CD4-positive, alpha-beta T cell treated with Interleukin-6 at 100 ng/mL for 8 hours (primary cell): ENCODE measurements at regions not wholly inside any gene's neighbourhood (a gene's known extent, or its start where the extent isn't known, plus 50 kb on each side); places are given as distances from the start of the nearest gene placed in this dataset.

ENCODE experiments used
- DNase-seq: peaks from one replicate; pipeline ENCODE4 v3.0.0-alpha.2; 2020; ENCODE audit warnings: mixed read lengths, low spot score

DNA sequence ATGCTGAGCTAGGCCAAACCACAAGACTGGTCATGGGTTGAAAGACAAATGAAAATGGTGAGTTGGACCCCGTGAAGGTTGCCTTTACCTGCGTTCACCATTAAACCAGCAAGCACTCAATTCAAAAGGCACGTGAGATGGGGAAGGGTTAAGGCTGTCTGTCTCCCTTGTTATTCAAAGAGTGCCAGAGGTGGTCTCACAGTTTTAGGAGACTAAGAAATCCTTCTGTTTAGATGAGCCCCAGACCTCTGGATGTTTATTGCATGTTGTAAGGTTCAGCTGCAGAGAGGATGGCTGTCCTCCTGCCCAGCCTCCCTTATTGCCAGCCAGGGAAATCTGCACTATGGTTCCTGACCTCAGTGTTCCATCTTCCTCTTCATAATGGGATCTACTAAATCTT, 498.0 kb upstream of the CELF2 start:
- DNase-seq: no peak

GRCh38 chr10:10520491-10521385, 496.9 kb upstream of the CELF2 start:
- no peak for DNase-seq

DNA sequence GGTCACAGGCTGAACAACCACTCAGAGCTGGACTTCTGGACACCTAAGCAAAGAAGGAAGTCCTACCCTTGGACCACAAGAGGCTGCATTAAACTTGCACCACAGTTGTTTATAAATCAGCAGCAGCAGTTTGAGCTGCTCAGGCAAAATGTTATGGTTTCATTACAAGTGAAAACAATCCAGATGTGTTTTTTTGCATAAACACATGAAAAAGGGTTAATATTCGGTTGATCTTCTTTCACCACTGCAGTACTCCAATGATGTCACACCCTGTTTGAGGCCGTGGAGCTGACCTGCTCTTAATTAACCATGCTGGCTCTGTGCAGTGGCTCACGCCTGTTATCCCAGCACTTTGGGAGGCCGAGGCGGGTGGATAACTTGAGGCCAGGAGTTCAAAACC, 490.8 kb upstream of the CELF2 start:
- DNase-seq: no peak

DNA sequence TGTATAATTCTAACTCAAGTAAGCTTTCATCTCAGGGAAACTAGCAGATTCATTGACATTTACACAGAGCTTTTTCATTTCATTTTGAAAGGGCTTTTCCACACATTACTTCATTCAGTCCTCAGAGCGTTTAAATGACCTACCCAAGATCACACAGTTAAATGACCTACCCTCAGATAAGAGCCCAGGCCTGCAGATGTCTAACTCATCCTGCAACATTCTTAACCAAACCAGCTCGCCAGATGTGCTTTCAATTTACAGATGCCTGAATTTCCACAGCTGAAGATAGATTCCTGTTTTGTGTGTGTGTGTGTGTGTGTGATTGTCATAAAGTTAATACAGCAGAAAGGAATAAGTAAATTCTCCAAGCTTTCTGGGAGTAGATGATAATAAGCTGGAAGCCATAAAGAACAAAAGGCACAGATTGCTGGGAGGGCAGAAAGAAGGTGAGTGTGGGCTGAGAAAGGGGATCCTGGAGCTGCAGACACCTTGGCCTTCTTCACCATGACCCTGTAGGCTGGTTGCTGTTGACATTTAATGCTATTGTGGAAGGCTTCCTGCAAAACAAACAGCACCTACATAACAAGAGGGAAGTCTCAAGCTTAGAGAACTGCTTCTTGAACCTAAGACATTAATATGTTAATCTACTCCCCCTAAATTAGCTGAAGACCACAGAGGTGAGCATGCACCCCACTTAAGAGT, 489.7 kb upstream of the CELF2 start:
- DNase-seq: no peak

GRCh38 chr10:10528563-10528910, 489.1 kb upstream of the CELF2 start:
- no peak for DNase-seq

DNA sequence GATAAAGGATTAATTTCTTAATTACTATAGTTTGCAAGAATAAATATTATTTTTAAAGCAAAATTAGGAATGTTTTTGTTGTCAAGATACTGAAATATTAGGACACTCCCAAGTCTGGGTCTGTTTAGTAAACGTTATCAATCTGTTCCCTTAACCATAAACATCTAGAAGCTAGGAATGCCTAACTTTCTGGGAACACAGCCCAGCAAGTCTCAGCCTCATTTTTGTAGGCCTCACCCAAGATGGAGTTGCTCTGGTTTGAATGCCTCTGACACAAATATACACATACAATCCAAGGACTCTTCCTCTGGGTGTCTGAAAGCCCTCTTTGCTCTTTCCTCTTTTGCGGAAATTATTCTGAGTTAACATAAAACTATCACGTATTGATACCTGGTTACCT, 487.4 kb upstream of the CELF2 start:
- no peak for DNase-seq

- no peak for DNase-seq
Measured at GRCh38 chr10:10532236-10532635, 485.4 kb upstream of the CELF2 start.

DNA sequence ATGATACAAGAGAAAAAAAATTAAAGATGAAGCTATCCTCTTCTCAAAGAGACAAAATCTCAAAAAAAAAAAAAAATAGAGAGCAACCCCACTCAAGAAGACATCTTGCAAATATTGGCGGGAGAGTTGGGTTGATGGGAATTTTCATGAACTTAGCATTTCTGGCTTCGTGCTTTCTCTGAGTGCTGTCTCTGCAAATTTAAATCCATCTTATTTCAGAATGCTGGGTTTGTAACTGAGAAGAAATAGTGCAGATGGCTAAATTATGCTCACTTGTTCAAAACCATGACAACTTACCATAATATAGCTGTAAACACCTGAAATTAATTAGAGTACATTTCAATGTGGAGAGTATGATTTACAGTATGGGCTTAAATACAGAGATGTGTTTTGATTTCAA, 484.8 kb upstream of the CELF2 start:
- DNase-seq: no peak

DNA sequence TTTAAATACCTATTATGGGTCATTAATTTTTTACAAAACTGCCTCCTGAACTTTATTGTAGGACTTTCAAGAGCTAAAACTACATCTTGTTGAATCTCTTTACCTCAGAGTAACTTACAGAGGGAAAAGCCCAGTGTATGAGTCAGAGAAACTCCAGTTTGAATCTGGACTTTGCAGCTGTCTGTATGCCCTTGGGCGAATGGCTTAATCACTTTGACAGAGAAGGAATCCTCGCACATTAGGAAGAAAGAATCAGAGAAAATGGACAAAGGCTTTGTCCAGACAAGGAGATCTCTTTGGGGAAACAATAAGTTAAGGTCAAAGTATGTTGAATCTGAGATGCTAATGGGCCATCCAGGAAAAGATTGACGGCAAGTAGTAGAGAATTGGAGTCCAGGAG, 484.2 kb upstream of the CELF2 start:
- no peak for DNase-seq

- DNase-seq: no peak
Measured at GRCh38 chr10:10538326-10538725, 479.3 kb upstream of the CELF2 start.

- DNase-seq: no peak
Measured at GRCh38 chr10:10540398-10540797, 477.3 kb upstream of the CELF2 start.

GRCh38 chr10:10542477-10542876, 475.2 kb upstream of the CELF2 start:
- no peak for DNase-seq

DNA sequence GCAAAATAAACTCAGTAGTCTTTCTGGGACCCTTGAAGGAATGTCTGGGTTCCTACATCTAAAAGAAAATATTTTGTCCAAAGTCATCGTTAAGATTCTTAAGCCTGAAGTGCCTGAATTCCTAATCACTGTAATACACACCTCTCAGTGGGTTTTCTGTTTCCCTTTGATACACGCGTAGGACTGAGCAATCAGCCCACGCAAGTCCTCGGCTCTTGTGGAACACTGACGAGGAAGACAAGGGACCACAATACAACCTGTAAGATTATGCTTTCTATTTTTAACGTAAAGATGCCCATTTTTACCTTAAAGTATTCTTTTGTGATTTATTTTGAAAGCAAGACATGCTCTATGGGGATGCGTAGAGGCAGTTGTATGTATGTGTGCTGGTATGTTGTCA, 472.8 kb upstream of the CELF2 start:
- no peak for DNase-seq

DNA sequence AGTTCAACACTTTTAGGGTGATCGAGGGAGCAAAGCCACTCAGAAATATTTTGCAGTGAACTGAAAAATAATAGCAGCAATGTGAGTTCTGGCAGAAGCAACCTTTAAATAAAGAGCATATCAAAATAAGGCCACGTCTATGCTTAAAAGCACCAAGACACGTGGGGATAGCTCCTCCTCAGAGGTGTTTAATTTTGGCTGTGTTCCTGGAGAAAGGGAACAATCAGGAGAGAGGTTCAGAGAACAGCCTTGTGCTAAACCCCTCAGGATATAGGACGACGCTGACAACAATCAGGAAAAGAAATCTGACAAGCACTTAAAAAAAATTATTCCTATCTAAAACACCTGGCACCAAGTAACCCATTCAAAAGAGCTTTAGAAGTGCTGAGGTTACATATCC, 471.9 kb upstream of the CELF2 start:
- DNase-seq: no peak

DNA sequence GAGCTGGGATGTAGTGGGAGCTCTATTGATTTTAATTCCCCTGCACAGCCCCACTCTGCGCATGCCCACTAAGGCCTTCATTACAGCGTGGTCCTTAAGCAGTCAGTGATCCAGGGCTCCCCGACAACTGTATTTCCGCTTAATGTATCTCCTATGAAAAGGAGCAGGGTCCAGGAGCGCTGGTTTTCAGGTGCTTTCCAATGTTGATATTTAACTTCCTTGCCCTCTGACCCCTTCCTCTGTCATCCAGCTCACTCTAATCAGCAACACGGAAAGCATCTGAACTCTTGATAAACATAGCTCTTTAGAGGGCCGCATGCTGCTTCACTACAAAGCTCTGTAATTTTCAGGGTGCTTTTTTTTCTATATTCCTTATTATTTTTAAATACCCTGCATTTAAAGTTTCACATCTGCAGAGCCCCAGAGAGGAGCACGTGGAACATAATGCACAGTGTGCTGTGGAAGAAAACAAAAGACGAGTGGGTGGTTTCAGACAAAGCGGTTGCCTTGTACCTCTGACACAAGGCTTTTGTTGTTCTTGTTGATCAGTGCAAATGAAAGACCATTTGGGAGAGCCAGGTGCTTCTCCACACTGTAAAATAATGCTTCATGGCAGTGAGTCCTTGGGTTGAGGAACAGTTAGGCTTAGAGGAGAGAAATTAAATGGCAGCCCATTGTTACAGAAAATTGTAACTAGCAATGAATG, 465.9 kb upstream of the CELF2 start:
- DNase-seq: no peak

- no peak for DNase-seq
Measured at GRCh38 chr10:10552948-10553347, 464.7 kb upstream of the CELF2 start.

DNA sequence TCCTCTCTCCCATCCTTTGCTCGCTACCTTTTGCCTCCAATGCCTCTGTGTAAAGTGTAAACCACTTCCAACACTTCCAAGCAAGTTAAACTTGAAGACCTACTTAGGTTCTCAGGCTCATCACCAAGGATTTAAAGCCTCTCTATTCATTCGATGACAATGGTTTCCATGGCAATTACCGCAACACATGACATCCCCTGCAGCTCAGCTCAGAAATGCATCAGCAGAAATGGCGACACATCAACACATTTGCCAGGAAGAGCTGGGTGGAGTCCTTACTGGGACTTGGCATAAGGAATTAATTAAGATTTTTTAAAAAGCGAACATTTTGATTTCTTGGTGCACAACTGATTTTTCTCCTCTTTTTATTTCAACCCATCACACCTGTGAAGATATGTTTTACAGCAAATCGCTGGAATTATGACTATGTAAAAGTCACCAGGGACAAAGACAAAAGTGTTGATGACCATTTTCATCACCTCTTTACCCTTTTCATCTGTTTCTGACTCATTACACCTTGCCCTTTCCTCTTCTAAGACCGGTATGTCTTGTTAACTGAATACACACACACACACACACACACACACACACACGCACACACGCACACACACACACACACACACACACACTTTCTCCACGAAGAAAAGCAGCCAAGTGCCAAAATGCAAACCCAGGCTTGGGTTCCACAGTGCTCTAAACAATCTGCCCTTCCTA, 453.4 kb upstream of the CELF2 start:
- DNase-seq: no peak

DNA sequence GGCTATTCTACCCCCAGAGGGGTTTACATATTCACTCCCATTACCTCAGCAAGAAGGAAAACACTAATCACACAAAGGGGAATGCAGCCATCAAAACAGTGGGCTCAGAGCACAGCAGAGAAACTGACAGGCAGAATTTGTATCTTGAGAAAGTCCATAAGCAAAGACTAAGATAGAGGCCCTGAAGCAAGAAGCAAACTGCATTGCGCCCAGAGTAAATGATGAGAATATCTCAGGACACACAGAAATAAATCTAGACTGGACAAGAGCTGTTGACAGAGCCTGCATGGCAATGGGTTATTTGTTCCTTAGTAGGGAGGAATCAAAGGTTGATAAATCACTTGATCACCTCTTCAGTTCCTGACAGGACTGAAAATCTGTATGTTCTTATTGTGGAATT, 440.7 kb upstream of the CELF2 start:
- no peak for DNase-seq

DNA sequence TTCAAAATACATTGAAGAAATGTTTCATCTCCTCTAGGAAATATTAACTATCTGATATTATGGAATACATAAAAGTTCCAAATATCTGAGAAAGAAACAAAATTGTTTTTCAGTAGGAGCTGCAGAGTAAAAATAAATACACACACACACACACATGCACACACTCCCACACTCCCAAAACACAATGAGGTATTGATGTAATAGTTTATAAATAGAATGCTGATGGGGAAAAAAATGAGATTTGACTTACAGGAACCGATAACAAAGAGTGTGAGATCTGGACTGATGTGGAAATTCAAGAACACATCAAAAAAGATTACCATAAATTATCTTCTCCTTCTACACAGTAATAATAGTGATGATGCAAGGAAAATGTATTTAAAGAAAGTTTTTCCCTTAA, 438.0 kb upstream of the CELF2 start:
- no peak for DNase-seq

- no peak for DNase-seq
Measured at GRCh38 chr10:10584161-10584560, 433.5 kb upstream of the CELF2 start.

- no peak for DNase-seq
Measured at GRCh38 chr10:10587744-10588393, 429.8 kb upstream of the CELF2 start.
